ENCODE measurements at regions not wholly inside any gene's neighbourhood (a gene's known extent, or its start where the extent isn't known, plus 50 kb on each side); places are given as distances from the start of the nearest gene placed in this dataset.

DNA sequence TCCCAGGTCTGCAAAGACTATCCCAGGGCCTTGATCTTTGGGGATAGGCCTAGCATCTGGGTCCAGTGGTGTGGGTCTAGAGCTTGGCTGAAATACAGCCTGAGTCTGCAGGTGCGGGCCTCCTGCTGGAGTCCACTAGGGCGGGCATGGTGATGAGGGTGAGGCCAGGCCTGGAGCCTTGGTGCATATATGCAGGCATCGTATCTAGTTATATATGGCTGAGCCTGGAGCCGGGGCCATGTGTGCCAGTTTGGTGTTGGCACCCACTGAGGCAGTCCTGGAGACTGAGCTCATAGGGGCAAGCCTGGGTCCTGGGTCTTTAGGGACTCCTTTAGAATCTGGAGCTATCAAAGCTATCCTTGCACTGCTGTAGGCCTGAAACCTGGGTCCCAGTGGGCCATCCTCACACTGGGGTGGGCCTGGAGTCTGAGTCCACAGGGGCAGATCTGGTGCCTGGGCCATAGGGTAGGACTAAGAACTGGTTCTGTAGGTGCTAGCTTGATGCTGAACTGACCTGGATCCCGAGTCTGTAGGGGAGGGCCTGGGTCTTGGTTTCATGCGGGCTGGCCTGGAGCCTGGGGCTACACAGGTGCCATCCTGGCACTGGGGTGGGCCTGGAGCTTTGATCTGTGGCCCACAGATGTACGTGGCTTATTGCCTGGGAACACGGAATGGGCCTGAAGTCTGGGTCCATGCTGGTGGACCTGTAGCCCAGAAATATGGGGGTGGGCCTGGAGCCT is 346.5 kb upstream of the MEF2C start:
- Histone ChIP-seq H3K4me3 (no peak overlapping the region), H3K9me3 (ENCODE audit: control insufficient read depth in 4 of 4, insufficient read depth in 3 of 4, low read length in 3 of 4) (no peaks in the 10 kb centered on the region), H3K36me3 (ENCODE audit: control insufficient read depth in 4 of 4, insufficient read depth in 4 of 4, low read length in 4 of 4) (no peaks in the 10 kb centered on the region), H3K27ac (ENCODE audit: low read depth in 1 of 2, low read length in 1 of 2) (no peak overlapping the region), H3K9ac (ENCODE audit: insufficient read depth in 1 of 2, low read length in 2 of 2) (no peak overlapping the region), H3K27me3 (ENCODE audit: control insufficient read depth in 3 of 3, insufficient read depth in 3 of 3, low read length in 2 of 3) (no peaks in the 10 kb centered on the region), H3K4me1 (ENCODE audit: control insufficient read depth in 5 of 5, insufficient read depth in 5 of 5, low read length in 5 of 5) (peaks cover 0 to 9% (median 0%) of the 10 kb centered on the region in 5 donors)
- 97 to 98% methylated on average over 7 to 8 of the region's 8 CpGs for WGBS, 2 donors
- TF ChIP-seq, protein P1, sequence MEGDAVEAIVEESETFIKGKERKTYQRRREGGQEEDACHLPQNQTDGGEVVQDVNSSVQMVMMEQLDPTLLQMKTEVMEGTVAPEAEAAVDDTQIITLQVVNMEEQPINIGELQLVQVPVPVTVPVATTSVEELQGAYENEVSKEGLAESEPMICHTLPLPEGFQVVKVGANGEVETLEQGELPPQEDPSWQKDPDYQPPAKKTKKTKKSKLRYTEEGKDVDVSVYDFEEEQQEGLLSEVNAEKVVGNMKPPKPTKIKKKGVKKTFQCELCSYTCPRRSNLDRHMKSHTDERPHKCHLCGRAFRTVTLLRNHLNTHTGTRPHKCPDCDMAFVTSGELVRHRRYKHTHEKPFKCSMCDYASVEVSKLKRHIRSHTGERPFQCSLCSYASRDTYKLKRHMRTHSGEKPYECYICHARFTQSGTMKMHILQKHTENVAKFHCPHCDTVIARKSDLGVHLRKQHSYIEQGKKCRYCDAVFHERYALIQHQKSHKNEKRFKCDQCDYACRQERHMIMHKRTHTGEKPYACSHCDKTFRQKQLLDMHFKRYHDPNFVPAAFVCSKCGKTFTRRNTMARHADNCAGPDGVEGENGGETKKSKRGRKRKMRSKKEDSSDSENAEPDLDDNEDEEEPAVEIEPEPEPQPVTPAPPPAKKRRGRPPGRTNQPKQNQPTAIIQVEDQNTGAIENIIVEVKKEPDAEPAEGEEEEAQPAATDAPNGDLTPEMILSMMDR (IDR thresholded peaks at IDR 0.05; ENCODE audit: control extremely low read depth, extremely low read depth), result no peak
- no peak for DNase-seq
- ATAC-seq (ENCODE audit: insufficient read depth, low FRiP score), result no peak

DNA sequence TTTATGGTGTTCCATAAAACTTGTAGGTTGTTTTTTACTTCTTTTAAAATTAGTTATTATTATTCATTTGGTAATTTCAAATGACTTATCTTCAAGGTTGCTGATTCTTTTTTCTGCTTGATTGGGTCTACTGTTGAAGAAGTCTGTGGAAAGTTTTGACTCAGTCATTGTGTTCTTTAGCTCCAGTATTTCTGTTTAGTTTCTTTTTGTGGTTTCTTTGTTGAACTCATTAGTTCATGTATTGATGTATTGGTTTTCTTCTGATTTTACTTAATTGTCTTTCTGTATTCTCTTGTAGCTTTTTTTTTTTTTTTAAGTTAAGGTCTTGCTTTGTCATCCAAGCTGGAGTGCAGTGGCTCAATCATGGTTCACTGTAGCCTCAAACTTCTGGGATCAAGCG is 345.4 kb upstream of the MEF2C start:
- WGBS, 2 donors, result 97 to 100% methylated on average over 1 of the region's 1 CpG
- TF ChIP-seq, protein P1 (IDR thresholded peaks at IDR 0.05; ENCODE audit: control extremely low read depth, extremely low read depth), result no peak

DNA sequence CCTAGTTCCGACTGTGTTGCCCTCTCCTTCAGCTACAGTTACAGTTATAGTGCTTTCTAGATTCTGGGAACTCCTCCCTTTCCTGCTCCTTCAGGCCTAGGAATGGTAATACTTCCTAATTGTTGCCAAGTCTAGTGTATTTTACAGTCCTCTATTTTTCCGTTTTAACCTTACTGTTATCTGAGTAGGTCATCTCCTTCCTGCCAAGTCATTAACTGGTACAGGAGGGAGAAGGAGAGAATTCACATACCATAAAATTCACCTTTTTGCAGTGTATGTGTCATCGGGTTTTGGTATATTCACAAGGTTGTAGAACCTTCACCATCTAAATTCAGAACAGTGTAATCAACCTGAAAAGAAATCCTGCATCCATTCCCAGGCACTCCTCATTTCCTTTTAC is 335.4 kb upstream of the MEF2C start:
- Histone ChIP-seq H3K27ac (ENCODE audit: low read depth in 1 of 2, low read length in 1 of 2) (no peak overlapping the region), H3K4me1 (ENCODE audit: control insufficient read depth in 5 of 5, insufficient read depth in 5 of 5, low read length in 5 of 5) (peaks cover 0 to 4% (median 0%) of the 10 kb centered on the region in 5 donors), H3K27me3 (ENCODE audit: control insufficient read depth in 3 of 3, insufficient read depth in 3 of 3, low read length in 2 of 3) (no peaks in the 10 kb centered on the region), H3K9ac (ENCODE audit: insufficient read depth in 1 of 2, low read length in 2 of 2) (no peak overlapping the region), H3K4me3 (no peak overlapping the region), H3K36me3 (ENCODE audit: control insufficient read depth in 4 of 4, insufficient read depth in 4 of 4, low read length in 4 of 4) (no peaks in the 10 kb centered on the region), H3K9me3 (ENCODE audit: control insufficient read depth in 4 of 4, insufficient read depth in 3 of 4, low read length in 3 of 4) (no peaks in the 10 kb centered on the region)
- no peak for DNase-seq
- TF ChIP-seq, protein P1 (IDR thresholded peaks at IDR 0.05; ENCODE audit: control extremely low read depth, extremely low read depth), result no peak
- 88 to 90% methylated on average over 3 of the region's 3 CpGs for WGBS, 2 donors
- no peak for ATAC-seq (ENCODE audit: insufficient read depth, low FRiP score)

More for the DNA sequence above, 345.4 kb upstream of the MEF2C start:
- no peaks in the 10 kb centered on the region for H3K27me3 ChIP-seq (ENCODE audit: control insufficient read depth in 3 of 3, insufficient read depth in 3 of 3, low read length in 2 of 3)
- H3K27ac ChIP-seq (ENCODE audit: low read depth in 1 of 2, low read length in 1 of 2), result no peak overlapping the region
- no peak for ATAC-seq (ENCODE audit: insufficient read depth, low FRiP score)
- peaks cover 0 to 9% (median 0%) of the 10 kb centered on the region in 5 donors for H3K4me1 ChIP-seq (ENCODE audit: control insufficient read depth in 5 of 5, insufficient read depth in 5 of 5, low read length in 5 of 5)
- H3K36me3 ChIP-seq (ENCODE audit: control insufficient read depth in 4 of 4, insufficient read depth in 4 of 4, low read length in 4 of 4), result no peaks in the 10 kb centered on the region
- H3K9ac ChIP-seq (ENCODE audit: insufficient read depth in 1 of 2, low read length in 2 of 2), result no peak overlapping the region
- no peak for DNase-seq
- H3K4me3 ChIP-seq, result no peak overlapping the region
- no peaks in the 10 kb centered on the region for H3K9me3 ChIP-seq (ENCODE audit: control insufficient read depth in 4 of 4, insufficient read depth in 3 of 4, low read length in 3 of 4)

Measured in lung (tissue), 11 donors.